B cell (primary cell): ENCODE measurements at regions not wholly inside any gene's neighbourhood (a gene's known extent, or its start where the extent isn't known, plus 50 kb on each side); places are given as distances from the start of the nearest gene placed in this dataset.

ENCODE experiments used
- EZH2 ChIP-seq: IDR thresholded peaks from 2 replicates; pipeline ENCODE4 v1.6.1; 2012; ENCODE audit warnings: borderline replicate concordance, low read depth, mild to moderate bottlenecking, moderate library complexity, low read length; ENCODE audit not compliant: insufficient read depth, poor library complexity, severe bottlenecking
- TF ChIP-seq, protein P1 (sequence below): fragments of 200-600 bp; IDR thresholded peaks from one replicate; pipeline ENCODE4 v1.8.0; 2022; ENCODE audit warnings: antibody characterized with exemption, mild to moderate bottlenecking

DNA sequence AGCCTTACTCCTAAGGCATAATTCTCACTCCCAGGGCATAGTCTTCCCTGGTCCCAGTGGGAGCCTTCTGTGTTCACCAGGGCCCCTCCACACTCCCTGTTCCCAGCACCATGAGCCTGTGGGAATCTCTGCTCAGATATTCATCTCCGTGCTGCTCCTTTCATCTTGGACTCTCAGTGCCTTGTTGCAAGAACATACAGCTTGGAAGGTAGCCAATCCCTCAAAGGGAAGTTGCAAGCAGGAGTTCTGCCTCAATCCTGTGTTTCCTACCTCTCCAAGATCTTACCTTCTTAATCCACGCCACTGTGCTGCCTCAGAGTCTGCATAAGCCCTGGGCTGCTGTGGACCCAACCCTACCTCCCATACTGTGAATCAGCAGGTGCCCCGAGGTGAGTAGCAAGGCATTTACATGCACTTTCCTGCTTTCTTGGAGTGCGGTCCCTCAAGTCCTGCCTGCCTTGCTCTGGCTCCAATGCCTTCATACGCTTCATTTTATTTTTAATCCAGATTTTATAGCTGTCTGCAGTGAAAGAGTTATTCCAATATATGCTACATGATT lies 413.8 kb upstream of the RAB6C start:
- TF ChIP-seq, protein P1, sequence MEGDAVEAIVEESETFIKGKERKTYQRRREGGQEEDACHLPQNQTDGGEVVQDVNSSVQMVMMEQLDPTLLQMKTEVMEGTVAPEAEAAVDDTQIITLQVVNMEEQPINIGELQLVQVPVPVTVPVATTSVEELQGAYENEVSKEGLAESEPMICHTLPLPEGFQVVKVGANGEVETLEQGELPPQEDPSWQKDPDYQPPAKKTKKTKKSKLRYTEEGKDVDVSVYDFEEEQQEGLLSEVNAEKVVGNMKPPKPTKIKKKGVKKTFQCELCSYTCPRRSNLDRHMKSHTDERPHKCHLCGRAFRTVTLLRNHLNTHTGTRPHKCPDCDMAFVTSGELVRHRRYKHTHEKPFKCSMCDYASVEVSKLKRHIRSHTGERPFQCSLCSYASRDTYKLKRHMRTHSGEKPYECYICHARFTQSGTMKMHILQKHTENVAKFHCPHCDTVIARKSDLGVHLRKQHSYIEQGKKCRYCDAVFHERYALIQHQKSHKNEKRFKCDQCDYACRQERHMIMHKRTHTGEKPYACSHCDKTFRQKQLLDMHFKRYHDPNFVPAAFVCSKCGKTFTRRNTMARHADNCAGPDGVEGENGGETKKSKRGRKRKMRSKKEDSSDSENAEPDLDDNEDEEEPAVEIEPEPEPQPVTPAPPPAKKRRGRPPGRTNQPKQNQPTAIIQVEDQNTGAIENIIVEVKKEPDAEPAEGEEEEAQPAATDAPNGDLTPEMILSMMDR = no peak
- TF ChIP-seq EZH2 = no peak
